HUES6 (cell line): ENCODE measurements at regions not wholly inside any gene's neighbourhood (a gene's known extent, or its start where the extent isn't known, plus 50 kb on each side); places are given as distances from the start of the nearest gene placed in this dataset.

Source experiments
- H3K27ac ChIP-seq: 2 replicates; pipeline ENCODE4 v1.7.0; 2013; ENCODE audit warnings: low read depth, mild to moderate bottlenecking, low read length, inconsistent platforms
- H3K27me3 ChIP-seq: 2 replicates; pipeline ENCODE4 v1.6.1; 2013; ENCODE audit warnings: low read length; ENCODE audit not compliant: control insufficient read depth, insufficient read depth
- H3K36me3 ChIP-seq: 2 replicates; pipeline ENCODE4 v1.6.1; 2013; ENCODE audit warnings: low read length; ENCODE audit not compliant: control insufficient read depth, insufficient read depth
- H3K4me1 ChIP-seq: 2 replicates; pipeline ENCODE4 v1.6.1; 2013; ENCODE audit warnings: low read length; ENCODE audit not compliant: control insufficient read depth, insufficient read depth
- H3K4me3 ChIP-seq: 2 replicates; pipeline ENCODE4 v1.5.1; 2013; ENCODE audit warnings: low read depth, low read length
- H3K9ac ChIP-seq: one replicate; pipeline ENCODE4 v1.6.1; 2013; ENCODE audit warnings: mild to moderate bottlenecking, low read length
- H3K9me3 ChIP-seq: 2 replicates; pipeline ENCODE4 v1.6.1; 2013; ENCODE audit warnings: low read depth, low read length; ENCODE audit not compliant: control insufficient read depth, insufficient read depth

- peaks cover 88% of the 10 kb centered on the region for H3K27me3 ChIP-seq
- no peak overlapping the region for H3K4me3 ChIP-seq
- no peaks in the 10 kb centered on the region for H3K9me3 ChIP-seq
- H3K4me1 ChIP-seq = peaks cover 38% of the 10 kb centered on the region
- no peaks in the 10 kb centered on the region for H3K36me3 ChIP-seq
- H3K9ac ChIP-seq = no peak overlapping the region
- H3K27ac ChIP-seq = no peak overlapping the region
Measured at GRCh38 chr2:120589771-120590608, 145.7 kb upstream of the GLI2 start.

DNA sequence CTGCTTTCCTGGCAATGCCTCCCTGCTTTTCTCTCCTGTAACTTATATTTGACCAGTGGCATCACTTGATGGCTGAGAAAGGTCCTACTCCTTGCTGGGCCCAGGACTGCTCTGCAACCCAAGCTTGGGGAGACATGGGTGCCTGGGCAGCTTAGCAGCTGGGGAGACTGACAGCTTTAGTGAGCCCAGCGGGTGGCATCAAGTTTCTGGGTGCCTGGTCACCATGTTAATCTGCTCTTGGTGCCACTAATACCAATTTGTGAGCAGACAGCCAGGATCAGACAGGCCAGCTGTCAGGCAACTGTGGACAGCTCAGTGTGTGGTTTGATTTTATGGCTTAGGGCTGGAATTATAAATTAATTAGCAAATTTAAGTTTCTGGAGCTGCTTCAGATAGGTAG, 144.8 kb upstream of the GLI2 start:
- H3K4me3 ChIP-seq = no peak overlapping the region
- peaks cover 80% of the 10 kb centered on the region for H3K27me3 ChIP-seq
- H3K27ac ChIP-seq = no peak overlapping the region
- peaks cover 42% of the 10 kb centered on the region for H3K4me1 ChIP-seq
- no peaks in the 10 kb centered on the region for H3K9me3 ChIP-seq
- no peak overlapping the region for H3K9ac ChIP-seq
- H3K36me3 ChIP-seq = no peaks in the 10 kb centered on the region

GRCh38 chr2:120591572-120591971, 144.1 kb upstream of the GLI2 start:
- no peak overlapping the region for H3K27ac ChIP-seq
- no peak overlapping the region for H3K9ac ChIP-seq
- H3K9me3 ChIP-seq = no peaks in the 10 kb centered on the region
- H3K27me3 ChIP-seq = peaks cover 79% of the 10 kb centered on the region
- H3K4me3 ChIP-seq = no peak overlapping the region
- peaks cover 37% of the 10 kb centered on the region for H3K4me1 ChIP-seq
- H3K36me3 ChIP-seq = no peaks in the 10 kb centered on the region

DNA sequence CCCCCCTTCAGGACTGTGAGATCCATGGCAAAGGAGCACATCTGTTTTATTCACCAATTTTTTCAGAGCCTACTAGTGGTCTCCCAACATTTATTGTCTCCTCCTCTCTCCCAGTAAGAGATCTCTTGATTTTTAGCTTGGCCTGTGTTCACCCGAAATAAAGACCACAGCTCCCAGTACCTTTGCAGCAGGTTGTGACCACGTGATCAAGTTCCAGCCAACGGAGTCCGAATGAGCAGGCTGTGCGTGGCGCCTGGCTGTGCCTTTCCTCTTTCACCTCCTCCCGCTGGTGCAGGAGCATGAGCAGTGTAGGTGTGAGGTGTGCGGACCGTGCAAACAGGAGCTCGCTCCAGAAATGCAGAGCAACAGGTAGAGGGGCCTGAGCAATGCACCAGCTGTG, 143.6 kb upstream of the GLI2 start:
- Histone ChIP-seq H3K9me3 (no peaks in the 10 kb centered on the region), H3K27ac (no peak overlapping the region), H3K9ac (no peak overlapping the region), H3K36me3 (no peaks in the 10 kb centered on the region), H3K27me3 (peaks cover 79% of the 10 kb centered on the region), H3K4me3 (no peak overlapping the region), H3K4me1 (peaks cover 32% of the 10 kb centered on the region)

GRCh38 chr2:120593921-120594686, 141.6 kb upstream of the GLI2 start:
- peaks cover 22% of the 10 kb centered on the region for H3K4me1 ChIP-seq

GRCh38 chr2:120594856-120595685, 140.6 kb upstream of the GLI2 start:
- Histone ChIP-seq H3K9ac (no peak overlapping the region), H3K36me3 (no peaks in the 10 kb centered on the region), H3K27me3 (peaks cover 55% of the 10 kb centered on the region), H3K9me3 (no peaks in the 10 kb centered on the region; the same call in 1 of the 2 replicates), H3K4me1 (peaks cover 22% of the 10 kb centered on the region), H3K27ac (no peak overlapping the region), H3K4me3 (no peak overlapping the region)

More at GRCh38 chr2:120593921-120594686, 141.6 kb upstream of the GLI2 start:
- Histone ChIP-seq H3K27ac (no peak overlapping the region), H3K36me3 (no peaks in the 10 kb centered on the region), H3K9me3 (no peaks in the 10 kb centered on the region; the same call in 1 of the 2 replicates), H3K4me3 (no peak overlapping the region), H3K9ac (no peak overlapping the region), H3K27me3 (peaks cover 61% of the 10 kb centered on the region)

- no peak overlapping the region for H3K27ac ChIP-seq
- H3K27me3 ChIP-seq = peaks cover 50% of the 10 kb centered on the region
- H3K36me3 ChIP-seq = no peaks in the 10 kb centered on the region
- peaks cover 22% of the 10 kb centered on the region for H3K4me1 ChIP-seq
- no peaks in the 10 kb centered on the region; the same call in 1 of the 2 replicates for H3K9me3 ChIP-seq
- no peak overlapping the region for H3K4me3 ChIP-seq
- no peak overlapping the region for H3K9ac ChIP-seq
Measured at GRCh38 chr2:120595739-120596138, 139.9 kb upstream of the GLI2 start.

GRCh38 chr2:120596191-120596811, 139.4 kb upstream of the GLI2 start:
- Histone ChIP-seq H3K4me3 (no peak overlapping the region), H3K27me3 (peaks cover 47% of the 10 kb centered on the region), H3K27ac (no peak overlapping the region), H3K4me1 (peaks cover 22% of the 10 kb centered on the region), H3K9me3 (no peaks in the 10 kb centered on the region; the same call in 1 of the 2 replicates), H3K36me3 (no peaks in the 10 kb centered on the region), H3K9ac (no peak overlapping the region)

- H3K4me3 ChIP-seq = no peak overlapping the region
- H3K27ac ChIP-seq = no peak overlapping the region
- H3K27me3 ChIP-seq = peaks cover 39% of the 10 kb centered on the region
- H3K9ac ChIP-seq = no peak overlapping the region
- H3K36me3 ChIP-seq = no peaks in the 10 kb centered on the region
- H3K4me1 ChIP-seq = peaks cover 20% of the 10 kb centered on the region
- H3K9me3 ChIP-seq = no peaks in the 10 kb centered on the region; the same call in 1 of the 2 replicates
Measured at GRCh38 chr2:120596990-120597594, 138.6 kb upstream of the GLI2 start.

- Histone ChIP-seq H3K4me1 (peaks cover 20% of the 10 kb centered on the region), H3K9ac (no peak overlapping the region), H3K27me3 (peaks cover 34% of the 10 kb centered on the region), H3K4me3 (no peak overlapping the region), H3K9me3 (no peaks in the 10 kb centered on the region; the same call in 1 of the 2 replicates), H3K36me3 (no peaks in the 10 kb centered on the region), H3K27ac (no peak overlapping the region)
Measured at GRCh38 chr2:120597595-120598193, 138.0 kb upstream of the GLI2 start.
